ENCODE measurements at regions not wholly inside any gene's neighbourhood (a gene's known extent, or its start where the extent isn't known, plus 50 kb on each side); places are given as distances from the start of the nearest gene placed in this dataset.

- WGBS (ENCODE audit: extremely low coverage, insufficient read length, low lambda C conversion rate) = no CpG with 5 or more reads among the region's 5 CpGs
- H3K9me3 ChIP-seq (ENCODE audit: control insufficient read depth, low read depth, low read length) = no peaks in the 10 kb centered on the region
- peaks cover 3 to 4% of the 10 kb centered on the region in 2 experiments; a peak in 2 of 4 replicates for H3K4me1 Mint-ChIP-seq
- H3K79me1 ChIP-seq (ENCODE audit: insufficient read depth, low read depth, low read length, poor library complexity, severe bottlenecking) = no peaks in the 10 kb centered on the region
- H3K4me3 Mint-ChIP-seq = no peak overlapping the region
- H2BK120ac ChIP-seq (ENCODE audit: low read depth, low read length, poor library complexity, severe bottlenecking) = no peak overlapping the region
- no peaks in the 10 kb centered on the region for H3K27me3 ChIP-seq (ENCODE audit: insufficient read depth, low read length)
- no peak overlapping the region for H3K56ac ChIP-seq (ENCODE audit: insufficient read length, low read depth, low read length)
- no peak for DNase-seq
- H3K14ac ChIP-seq (ENCODE audit: insufficient read depth, low read length) = no peak overlapping the region
- H3K4me1 ChIP-seq (ENCODE audit: insufficient read depth, low read length) = no peaks in the 10 kb centered on the region
- H2AFZ ChIP-seq (ENCODE audit: low read length) = no peak overlapping the region
- no peak overlapping the region for H4K8ac ChIP-seq (replicated peaks; ENCODE audit: insufficient read length, low read depth, low read length)
- H4K5ac ChIP-seq (ENCODE audit: insufficient read length, low read depth, low read length) = no peak overlapping the region
- 0 out of 7 replicates have a peak overlapping the region, but pooled peaks of 2 of the 3 experiments have one; percentile 19 to 34 for H3K27ac Mint-ChIP-seq
- H2BK15ac ChIP-seq (ENCODE audit: low read depth, low read length) = no peak overlapping the region
- no peaks in the 10 kb centered on the region for H3K23me2 ChIP-seq (ENCODE audit: insufficient read length, low read depth, low read length, poor library complexity, severe bottlenecking)
- H3K23ac ChIP-seq (ENCODE audit: insufficient read length, low read depth, low read length) = no peak overlapping the region
- H3K9me3 Mint-ChIP-seq = no peaks in the 10 kb centered on the region
- H3K79me2 ChIP-seq (ENCODE audit: insufficient read depth, low read length) = no peaks in the 10 kb centered on the region
- no peak overlapping the region for H3K4me2 ChIP-seq (ENCODE audit: insufficient read depth, insufficient read length, low read length)
- H3K27me3 Mint-ChIP-seq (ENCODE audit: low read depth) = no peaks in the 10 kb centered on the region
- no peak overlapping the region for H3K4ac ChIP-seq (ENCODE audit: low read depth, low read length)
- H4K91ac ChIP-seq (ENCODE audit: insufficient read length, low read depth, low read length) = no peak overlapping the region
- H3K36me3 Mint-ChIP-seq (ENCODE audit: insufficient read depth in 1 of 3, low read depth in 3 of 3) = peaks cover 0 to 7% (median 0%) of the 10 kb centered on the region in 3 experiments; a peak in 3 of 7 replicates
- H2BK12ac ChIP-seq (ENCODE audit: insufficient read length, low read depth, low read length) = no peak overlapping the region
- no peaks in the 10 kb centered on the region for H4K20me1 ChIP-seq (ENCODE audit: control insufficient read depth, insufficient read depth, insufficient read length)
- H2BK20ac ChIP-seq (ENCODE audit: low read depth, low read length, poor library complexity, severe bottlenecking) = no peak overlapping the region
- no peak overlapping the region for H3K9ac ChIP-seq (ENCODE audit: extremely low read depth, insufficient read length, low read length)
- no peak overlapping the region for H3K18ac ChIP-seq (ENCODE audit: insufficient read length, low read depth, low read length)
- H2AK5ac ChIP-seq (ENCODE audit: insufficient read length, low read length) = no peak overlapping the region
- H2BK5ac ChIP-seq (ENCODE audit: insufficient read length, low read length) = no peak overlapping the region
- no peak overlapping the region for H3K27ac ChIP-seq (ENCODE audit: insufficient read length, low read depth, low read length)
- H3T11ph ChIP-seq (ENCODE audit: low read length) = no peak overlapping the region
- TF ChIP-seq CTCF (conservative IDR thresholded peaks at IDR 0.05) = no peak
These were observed 90.7 kb downstream of the PRL start for GRCh38 chr6:22206106-22206505.
